ENCODE measurements at regions not wholly inside any gene's neighbourhood (a gene's known extent, or its start where the extent isn't known, plus 50 kb on each side); places are given as distances from the start of the nearest gene placed in this dataset.

- no peak for DNase-seq (ENCODE audit: low spot score)
Measured at GRCh38 chr20:40230486-40230885, 458.6 kb downstream of the MAFB start.

- DNase-seq (ENCODE audit: low spot score), result no peak
Measured at GRCh38 chr20:40225596-40225995, 463.4 kb downstream of the MAFB start.

DNA sequence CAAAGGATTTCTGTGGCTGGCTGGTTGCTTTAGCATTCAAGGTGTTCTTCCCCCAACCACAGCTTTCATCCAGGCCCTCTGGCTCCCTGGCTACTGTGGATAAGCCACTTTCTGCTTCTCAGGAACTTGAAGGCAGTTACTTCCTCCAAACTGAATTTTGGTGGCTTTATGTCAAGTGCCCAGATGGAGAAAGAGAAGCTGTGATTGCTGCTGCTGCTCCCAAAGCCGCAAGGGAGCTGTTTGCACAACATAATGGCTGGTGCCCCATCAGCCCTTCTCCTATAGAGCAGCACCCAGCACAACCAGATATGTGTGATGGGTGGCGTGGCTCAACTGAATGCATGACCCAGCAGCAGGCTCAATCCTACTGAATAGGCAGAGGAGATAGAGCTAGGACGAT lies 465.2 kb downstream of the MAFB start:
- peak; percentile 11 for DNase-seq (ENCODE audit: low spot score)

GRCh38 chr20:40218971-40219370 lies 470.1 kb downstream of the MAFB start:
- no peak for DNase-seq (ENCODE audit: low spot score)

GRCh38 chr20:40218316-40218969 lies 470.6 kb downstream of the MAFB start:
- peak; percentile 90 for DNase-seq (ENCODE audit: low spot score)

GRCh38 chr20:40207655-40208054 lies 481.4 kb downstream of the MAFB start:
- DNase-seq (ENCODE audit: low spot score), result no peak

- DNase-seq (ENCODE audit: low spot score), result no peak
Measured at GRCh38 chr20:40205971-40206370, 483.1 kb downstream of the MAFB start.

DNA sequence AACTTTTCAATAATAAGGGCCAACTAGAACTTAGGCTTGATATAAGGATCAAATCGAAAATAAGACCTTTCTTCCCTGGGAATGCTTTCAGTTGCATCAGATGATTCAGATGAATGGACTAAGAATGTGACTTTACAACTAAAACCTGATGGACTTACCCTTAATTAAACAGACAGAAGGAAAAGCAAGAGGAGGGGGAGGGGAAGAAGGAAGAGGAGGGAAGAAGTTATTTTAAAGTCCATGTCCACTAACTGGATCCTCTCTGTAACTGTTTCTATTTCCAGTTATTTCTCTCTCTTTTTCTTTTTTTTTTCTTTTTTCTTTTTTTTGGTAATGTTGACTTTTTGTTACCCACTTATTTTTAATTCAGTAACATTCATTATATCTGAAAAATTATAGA lies 486.0 kb downstream of the MAFB start:
- DNase-seq (ENCODE audit: low spot score), result no peak

DNA sequence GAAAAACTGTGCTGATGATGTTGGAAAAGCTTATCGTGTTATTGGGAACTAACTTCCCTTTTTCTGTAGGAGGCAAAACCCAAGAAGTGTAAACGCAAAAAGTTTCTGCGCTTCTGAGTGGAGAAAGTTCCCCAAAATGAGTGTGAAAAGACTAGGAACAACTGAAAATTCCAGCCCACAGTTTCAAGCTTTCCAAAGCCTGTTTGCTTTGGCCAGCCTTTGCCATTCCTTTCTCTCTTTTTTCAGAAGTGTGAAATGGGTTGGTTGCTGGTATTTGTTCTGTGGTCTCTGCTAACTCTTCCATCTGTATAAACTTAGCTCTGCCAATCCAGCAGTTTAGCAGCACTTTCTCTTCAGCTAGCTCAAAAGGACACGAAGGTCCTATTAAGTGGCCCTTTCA lies 491.3 kb downstream of the MAFB start:
- peak; percentile 37 for DNase-seq (ENCODE audit: low spot score)

GRCh38 chr20:40196846-40197436 lies 492.1 kb downstream of the MAFB start:
- DNase-seq (ENCODE audit: low spot score), result no peak

DNA sequence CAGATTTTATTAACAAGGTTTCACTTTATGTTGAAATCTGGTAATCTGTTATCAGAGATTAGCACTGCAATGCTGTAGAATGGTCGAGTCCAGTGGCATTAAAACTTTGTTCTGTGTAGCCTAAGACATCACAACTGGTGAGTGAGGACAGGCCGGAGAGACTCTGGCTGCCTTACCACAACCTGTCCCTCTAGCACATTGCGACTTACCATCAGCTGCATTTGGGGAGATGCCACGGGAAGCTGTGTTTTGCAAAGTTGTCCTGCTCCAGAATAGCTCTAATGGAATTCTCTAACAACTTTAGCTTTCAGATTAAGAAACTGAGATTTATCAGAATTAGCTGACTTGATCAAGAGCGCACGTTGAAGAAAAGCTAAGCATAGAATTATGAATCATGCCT lies 493.3 kb downstream of the MAFB start:
- no peak for DNase-seq (ENCODE audit: low spot score)

- DNase-seq (ENCODE audit: low spot score), result no peak
Measured at GRCh38 chr20:40192529-40192928, 496.5 kb downstream of the MAFB start.

DNA sequence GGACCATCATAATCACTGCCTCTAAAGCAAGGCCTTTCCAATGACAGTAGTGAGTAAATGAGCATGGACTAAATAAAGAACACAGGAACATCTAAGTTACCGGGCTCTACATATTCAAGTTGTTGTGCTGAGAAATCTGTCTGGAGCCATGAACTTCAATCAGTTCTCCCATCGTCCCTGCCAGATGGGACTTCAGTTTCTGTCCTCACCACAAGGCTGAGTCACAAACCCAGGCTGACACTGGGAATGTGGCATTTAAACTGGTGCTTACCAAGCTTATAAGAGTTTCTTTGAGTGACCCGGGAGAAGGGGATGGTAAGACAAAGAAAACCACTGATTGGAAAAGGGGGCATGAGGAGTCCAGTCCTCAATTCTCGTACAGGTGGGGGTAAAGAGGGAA lies 497.0 kb downstream of the MAFB start:
- DNase-seq (ENCODE audit: low spot score), result no peak

DNA sequence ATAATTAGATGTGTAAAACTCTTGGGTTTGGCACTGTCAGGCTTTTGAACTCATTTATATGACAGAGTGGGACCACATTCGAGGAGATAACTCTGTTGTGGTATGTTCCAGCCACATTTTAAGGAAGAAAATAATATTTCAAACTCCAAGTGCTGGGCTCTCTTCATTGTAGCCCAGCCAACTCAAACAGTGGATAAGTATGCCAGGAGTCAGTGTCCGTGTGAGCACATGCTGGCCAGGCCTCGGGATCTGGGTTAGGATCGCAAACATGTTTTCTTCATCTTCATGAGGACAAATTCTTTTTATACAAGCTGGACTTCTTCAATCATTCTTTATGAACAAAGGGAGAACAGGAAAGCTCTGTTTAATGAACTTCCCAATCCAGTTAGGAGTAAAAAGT lies 497.5 kb downstream of the MAFB start:
- DNase-seq (ENCODE audit: low spot score), result no peak

DNA sequence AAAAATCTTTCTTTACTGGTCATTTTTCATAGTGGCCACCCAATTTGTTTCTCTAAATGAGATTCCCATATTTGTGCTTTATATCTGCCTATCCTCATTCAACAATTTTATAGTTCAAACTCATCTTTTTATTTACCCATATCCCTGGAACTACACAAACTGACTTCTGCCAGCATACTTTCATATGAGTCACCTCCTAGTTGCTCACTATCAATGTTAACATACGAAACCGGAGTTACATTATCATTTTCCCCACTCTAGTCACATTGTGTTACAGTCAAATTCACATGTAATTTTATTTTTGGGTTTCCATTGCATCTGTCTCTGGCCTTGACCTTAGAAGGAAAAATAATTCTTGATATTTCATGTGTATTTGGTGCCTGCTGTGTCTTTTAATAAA lies 499.4 kb downstream of the MAFB start:
- no peak for DNase-seq (ENCODE audit: low spot score)

DNA sequence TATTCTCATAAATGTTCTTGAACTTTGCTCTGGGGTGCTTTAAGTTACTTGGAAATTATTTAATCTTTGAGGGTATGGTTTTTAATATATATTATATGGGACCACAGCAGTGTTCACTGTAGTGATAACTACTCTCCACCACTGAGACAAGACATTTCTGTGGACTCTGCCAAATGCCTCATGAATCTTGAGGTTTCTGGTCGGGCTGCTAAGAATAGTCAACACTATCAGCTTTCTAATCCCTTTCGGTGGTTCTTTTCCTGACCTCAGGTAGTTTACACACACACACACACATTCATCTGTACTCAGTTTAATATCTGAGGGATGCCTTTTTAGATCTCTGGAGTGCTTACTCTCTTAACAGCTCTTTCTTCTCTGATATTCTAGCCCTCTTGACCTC lies 500.7 kb downstream of the MAFB start:
- DNase-seq (ENCODE audit: low spot score), result no peak

- no peak for DNase-seq (ENCODE audit: low spot score)
Measured at GRCh38 chr20:40186826-40187225, 502.2 kb downstream of the MAFB start.

DNA sequence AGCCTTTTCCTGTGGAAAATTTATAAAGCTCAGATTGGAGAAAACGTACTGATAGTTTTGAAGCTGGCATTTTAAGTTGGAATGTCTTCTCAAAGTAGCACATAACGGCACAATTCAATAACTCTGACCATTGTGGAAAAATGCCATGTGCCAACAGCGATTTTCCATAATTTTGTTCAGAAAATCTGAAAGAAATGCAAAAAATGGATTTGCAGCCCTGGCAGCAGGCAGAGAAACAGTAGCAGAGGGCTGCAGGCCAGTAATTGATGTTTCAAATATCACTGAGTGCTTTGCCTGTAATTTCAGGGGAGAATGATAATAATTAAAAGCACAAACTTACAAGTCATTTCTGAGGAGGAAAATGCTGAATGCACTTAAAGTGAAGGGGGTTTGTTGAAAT lies 507.4 kb downstream of the MAFB start:
- DNase-seq (ENCODE audit: low spot score), result no peak

- no peak for DNase-seq (ENCODE audit: low spot score)
Measured at GRCh38 chr20:40176098-40176841, 512.8 kb downstream of the MAFB start.

- DNase-seq (ENCODE audit: low spot score), result no peak
Measured at GRCh38 chr20:40175296-40175695, 513.7 kb downstream of the MAFB start.

GRCh38 chr20:40173872-40174271 lies 515.2 kb downstream of the MAFB start:
- no peak for DNase-seq (ENCODE audit: low spot score)

- DNase-seq (ENCODE audit: low spot score), result peak; percentile 22
Measured at GRCh38 chr20:40168981-40169620, 519.9 kb downstream of the MAFB start.

- no peak for DNase-seq (ENCODE audit: low spot score)
Measured at GRCh38 chr20:40161391-40161790, 527.6 kb downstream of the MAFB start.
